Activated CD4-positive, alpha-beta T cell treated with anti-CD3 and anti-CD28 coated beads, Interleukin-2, amount 10 ng/mL, durations not matched to agents 7 days and 5 days (primary cell): ENCODE measurements at regions not wholly inside any gene's neighbourhood (a gene's known extent, or its start where the extent isn't known, plus 50 kb on each side); places are given as distances from the start of the nearest gene placed in this dataset.
"Not testable (repeated sequence)": the region's sequence is repeated elsewhere in the genome, so short reads cannot be mapped to it uniquely, and the experiment has no call there.

Experiments
- CTCF ChIA-PET: fragments of 350-600 bp; sonication (Branson Sonifier 250); formaldehyde crosslinking; loops from one replicate; lab custom pipeline; 2021; ENCODE audit warnings: antibody characterized with exemption; lab: Charles Lee
- POLR2A ChIA-PET: fragments of 350-600 bp; sonication (Branson Sonifier 250); formaldehyde crosslinking; loops from one replicate; lab custom pipeline; 2021; ENCODE audit warnings: antibody characterized with exemption; lab: Charles Lee
- DNase-seq: peaks from one replicate; pipeline ENCODE4 v3.0.0-alpha.2; 2020
- H3K27ac Mint-ChIP-seq: one replicate; pipeline ENCODE4 v1.8.0; 2021; ENCODE audit warnings: mild to moderate bottlenecking, moderate library complexity, mixed read lengths
- H3K27me3 Mint-ChIP-seq: one replicate; pipeline ENCODE4 v1.8.0; 2021; ENCODE audit warnings: mixed read lengths
- H3K36me3 Mint-ChIP-seq: one replicate; pipeline ENCODE4 v1.8.0; 2021; ENCODE audit warnings: low read depth, mixed read lengths
- H3K4me1 Mint-ChIP-seq: one replicate; pipeline ENCODE4 v1.8.0; 2021; ENCODE audit warnings: mixed read lengths
- H3K4me3 Mint-ChIP-seq: one replicate; pipeline ENCODE4 v1.8.0; 2021; ENCODE audit warnings: mild to moderate bottlenecking, moderate library complexity, mixed read lengths
- H3K9me3 Mint-ChIP-seq: one replicate; pipeline ENCODE4 v1.8.0; 2021; ENCODE audit warnings: mixed read lengths

- H3K4me1 Mint-ChIP-seq: no peaks in the 10 kb centered on the region
- H3K27me3 Mint-ChIP-seq: peaks cover 3% of the 10 kb centered on the region
- H3K36me3 Mint-ChIP-seq: no peaks in the 10 kb centered on the region
- ChIA-PET CTCF (no interaction called here), POLR2A (no interaction called here)
- no peak overlapping the region for H3K4me3 Mint-ChIP-seq
- no peaks in the 10 kb centered on the region for H3K9me3 Mint-ChIP-seq
- H3K27ac Mint-ChIP-seq: no peak overlapping the region
- no peak for DNase-seq
Measured at GRCh38 chr6:47180633-47181032, 129.1 kb downstream of the TNFRSF21 start.

- Mint-ChIP-seq H3K4me1 (no peaks in the 10 kb centered on the region), H3K27ac (no peak overlapping the region), H3K27me3 (peaks cover 3% of the 10 kb centered on the region), H3K4me3 (no peak overlapping the region), H3K9me3 (no peaks in the 10 kb centered on the region), H3K36me3 (no peaks in the 10 kb centered on the region)
- no peak for DNase-seq
- POLR2A ChIA-PET: no interaction called here
- CTCF ChIA-PET: no interaction called here
Measured at GRCh38 chr6:47179286-47179685, 130.4 kb downstream of the TNFRSF21 start.

- no peak overlapping the region for H3K27ac Mint-ChIP-seq
- no peak overlapping the region for H3K4me3 Mint-ChIP-seq
- no peaks in the 10 kb centered on the region for H3K27me3 Mint-ChIP-seq
- H3K36me3 Mint-ChIP-seq: no peaks in the 10 kb centered on the region
- H3K9me3 Mint-ChIP-seq: no peaks in the 10 kb centered on the region
- no peak for DNase-seq
- H3K4me1 Mint-ChIP-seq: no peaks in the 10 kb centered on the region
- ChIA-PET POLR2A (no interaction called here), CTCF (no interaction called here)
Measured at GRCh38 chr6:47175656-47176055, 133.5 kb upstream of the ADGRF1 start.

- Mint-ChIP-seq H3K9me3 (no peaks in the 10 kb centered on the region), H3K4me3 (no peak overlapping the region), H3K27ac (no peak overlapping the region), H3K4me1 (no peaks in the 10 kb centered on the region), H3K27me3 (no peaks in the 10 kb centered on the region), H3K36me3 (no peaks in the 10 kb centered on the region)
- ChIA-PET POLR2A (no interaction called here), CTCF (interaction anchor here (0.6 kb wide), 1 partner anchor 349 kb away, joined by 3 read pairs; no protein-coding TSS in a partner anchor)
- DNase-seq: no peak
Measured at GRCh38 chr6:47174502-47175023, 132.4 kb upstream of the ADGRF1 start.

GRCh38 chr6:47174063-47174462 lies 131.9 kb upstream of the ADGRF1 start:
- H3K9me3 Mint-ChIP-seq, H3K27ac Mint-ChIP-seq, DNase-seq, H3K4me3 Mint-ChIP-seq, H3K27me3 Mint-ChIP-seq, H3K36me3 Mint-ChIP-seq, H3K4me1 Mint-ChIP-seq, POLR2A ChIA-PET: not testable (repeated sequence)
- CTCF ChIA-PET: interaction anchor here (0.6 kb wide), 1 partner anchor 349 kb away, joined by 3 read pairs; no protein-coding TSS in a partner anchor

- CTCF ChIA-PET, DNase-seq, H3K27me3 Mint-ChIP-seq, POLR2A ChIA-PET, H3K36me3 Mint-ChIP-seq, H3K4me3 Mint-ChIP-seq, H3K9me3 Mint-ChIP-seq, H3K4me1 Mint-ChIP-seq, H3K27ac Mint-ChIP-seq: not testable (repeated sequence)
Measured at GRCh38 chr6:47173145-47173544, 131.0 kb upstream of the ADGRF1 start.

- no peak overlapping the region for H3K4me3 Mint-ChIP-seq
- CTCF ChIA-PET: no interaction called here
- H3K27me3 Mint-ChIP-seq: no peaks in the 10 kb centered on the region
- DNase-seq: no peak
- no peaks in the 10 kb centered on the region for H3K9me3 Mint-ChIP-seq
- POLR2A ChIA-PET: no interaction called here
- H3K27ac Mint-ChIP-seq: no peak overlapping the region
- H3K36me3 Mint-ChIP-seq: no peaks in the 10 kb centered on the region
- no peaks in the 10 kb centered on the region for H3K4me1 Mint-ChIP-seq
Measured at GRCh38 chr6:47170617-47170947, 128.4 kb upstream of the ADGRF1 start.

- no peak overlapping the region for H3K27ac Mint-ChIP-seq
- H3K9me3 Mint-ChIP-seq: no peaks in the 10 kb centered on the region
- POLR2A ChIA-PET: interaction anchor here (0.6 kb wide), 1 partner anchor 1302 kb away, joined by 5 read pairs; no protein-coding TSS in a partner anchor
- H3K36me3 Mint-ChIP-seq: no peaks in the 10 kb centered on the region
- no peaks in the 10 kb centered on the region for H3K4me1 Mint-ChIP-seq
- DNase-seq: no peak
- CTCF ChIA-PET: no interaction called here
- no peak overlapping the region for H3K4me3 Mint-ChIP-seq
- H3K27me3 Mint-ChIP-seq: no peaks in the 10 kb centered on the region
Measured at GRCh38 chr6:47169785-47170616, 127.9 kb upstream of the ADGRF1 start.

- no peaks in the 10 kb centered on the region for H3K27me3 Mint-ChIP-seq
- ChIA-PET POLR2A (no interaction called here), CTCF (no interaction called here)
- H3K36me3 Mint-ChIP-seq: no peaks in the 10 kb centered on the region
- no peaks in the 10 kb centered on the region for H3K9me3 Mint-ChIP-seq
- H3K4me1 Mint-ChIP-seq: no peaks in the 10 kb centered on the region
- no peak for DNase-seq
- no peak overlapping the region for H3K4me3 Mint-ChIP-seq
- H3K27ac Mint-ChIP-seq: no peak overlapping the region
Measured at GRCh38 chr6:47168180-47168579, 126.0 kb upstream of the ADGRF1 start.

- no peaks in the 10 kb centered on the region for H3K27me3 Mint-ChIP-seq
- H3K36me3 Mint-ChIP-seq: no peaks in the 10 kb centered on the region
- DNase-seq: no peak
- no peak overlapping the region for H3K4me3 Mint-ChIP-seq
- H3K9me3 Mint-ChIP-seq: no peaks in the 10 kb centered on the region
- H3K4me1 Mint-ChIP-seq: no peaks in the 10 kb centered on the region
- POLR2A ChIA-PET: no interaction called here
- no peak overlapping the region for H3K27ac Mint-ChIP-seq
- CTCF ChIA-PET: no interaction called here
Measured at GRCh38 chr6:47165918-47166317, 123.8 kb upstream of the ADGRF1 start.

GRCh38 chr6:47164877-47165276 lies 122.7 kb upstream of the ADGRF1 start:
- H3K4me3 Mint-ChIP-seq: no peak overlapping the region
- no peaks in the 10 kb centered on the region for H3K27me3 Mint-ChIP-seq
- ChIA-PET CTCF (no interaction called here), POLR2A (no interaction called here)
- no peak for DNase-seq
- no peaks in the 10 kb centered on the region for H3K9me3 Mint-ChIP-seq
- no peak overlapping the region for H3K27ac Mint-ChIP-seq
- H3K36me3 Mint-ChIP-seq: no peaks in the 10 kb centered on the region
- H3K4me1 Mint-ChIP-seq: no peaks in the 10 kb centered on the region

GRCh38 chr6:47163536-47163935 lies 121.4 kb upstream of the ADGRF1 start:
- Mint-ChIP-seq H3K27me3 (no peaks in the 10 kb centered on the region), H3K9me3 (no peaks in the 10 kb centered on the region), H3K27ac (no peak overlapping the region), H3K36me3 (no peaks in the 10 kb centered on the region), H3K4me1 (no peaks in the 10 kb centered on the region), H3K4me3 (no peak overlapping the region)
- ChIA-PET CTCF (interaction anchor here (1.3 kb wide), 1 partner anchor 39 kb away, joined by 4 read pairs; no protein-coding TSS in a partner anchor), POLR2A (no interaction called here)
- no peak for DNase-seq

GRCh38 chr6:47162793-47163192 lies 120.7 kb upstream of the ADGRF1 start:
- H3K27me3 Mint-ChIP-seq: peaks cover 3% of the 10 kb centered on the region
- POLR2A ChIA-PET: no interaction called here
- CTCF ChIA-PET: no interaction called here
- no peak overlapping the region for H3K4me3 Mint-ChIP-seq
- DNase-seq: no peak
- H3K4me1 Mint-ChIP-seq: no peaks in the 10 kb centered on the region
- no peaks in the 10 kb centered on the region for H3K36me3 Mint-ChIP-seq
- H3K27ac Mint-ChIP-seq: no peak overlapping the region
- no peaks in the 10 kb centered on the region for H3K9me3 Mint-ChIP-seq

- no peak for DNase-seq
- ChIA-PET CTCF (no interaction called here), POLR2A (no interaction called here)
- Mint-ChIP-seq H3K4me3 (no peak overlapping the region), H3K9me3 (no peaks in the 10 kb centered on the region), H3K4me1 (no peaks in the 10 kb centered on the region), H3K27ac (no peak overlapping the region), H3K36me3 (no peaks in the 10 kb centered on the region), H3K27me3 (peaks cover 3% of the 10 kb centered on the region)
Measured at GRCh38 chr6:47162231-47162630, 120.1 kb upstream of the ADGRF1 start.
